ENCODE measurements at regions not wholly inside any gene's neighbourhood (a gene's known extent, or its start where the extent isn't known, plus 50 kb on each side); places are given as distances from the start of the nearest gene placed in this dataset.

DNA sequence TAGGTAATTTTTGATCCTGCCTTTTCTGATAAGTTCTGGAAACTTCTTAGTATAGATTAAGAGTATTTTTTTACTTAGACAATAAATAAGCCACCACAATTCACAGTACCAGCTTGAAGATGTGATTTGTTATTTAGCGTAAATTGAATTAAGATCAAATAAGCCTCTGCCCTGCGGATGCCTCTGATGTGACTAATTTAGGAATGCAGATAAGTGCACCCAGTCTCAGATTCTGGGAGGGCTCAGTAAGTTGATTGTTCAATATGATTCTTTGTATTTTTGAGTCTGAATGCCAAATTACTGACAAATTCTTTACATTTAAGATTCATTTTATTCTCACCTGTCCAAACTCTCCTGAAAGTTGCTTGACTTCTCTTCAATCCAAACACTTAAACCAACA is 147.5 kb downstream of the THBS2 start:
- no peak for TF ChIP-seq CTCF (conservative IDR thresholded peaks at IDR 0.05)
- no peak for TF ChIP-seq ZFX (IDR thresholded peaks at IDR 0.05)
